AG09319 (cell line): ENCODE measurements at regions not wholly inside any gene's neighbourhood (a gene's known extent, or its start where the extent isn't known, plus 50 kb on each side); places are given as distances from the start of the nearest gene placed in this dataset.

Experiments
- DNase-seq: peaks from one replicate; pipeline ENCODE4 v3.0.0-alpha.2; 2010; ENCODE audit warnings: low read depth; ENCODE audit errors: extremely low read depth
- CTCF ChIP-seq: IDR thresholded peaks from 2 replicates; pipeline ENCODE4 v1.5.1; 2011; ENCODE audit warnings: low read depth, mild to moderate bottlenecking, inconsistent platforms, low read length, moderate library complexity

GRCh38 chr14:30180219-30180618 lies 252.6 kb upstream of the PRKD1 start:
- no peak for TF ChIP-seq CTCF
- no peak for DNase-seq

GRCh38 chr14:30185832-30186231 lies 258.2 kb upstream of the PRKD1 start:
- TF ChIP-seq CTCF: no peak; the same call in 1 of the 2 replicates
- DNase-seq: no peak

- no peak for DNase-seq
- TF ChIP-seq CTCF: no peak
Measured at GRCh38 chr14:30191639-30192279, 264.1 kb upstream of the PRKD1 start.

GRCh38 chr14:30193101-30193500 lies 265.5 kb upstream of the PRKD1 start:
- no peak for DNase-seq
- no peak for TF ChIP-seq CTCF

- peak; percentile 62 for DNase-seq
- no peak for TF ChIP-seq CTCF
Measured at GRCh38 chr14:30193845-30194501, 266.3 kb upstream of the PRKD1 start.

GRCh38 chr14:30194741-30195148 lies 267.1 kb upstream of the PRKD1 start:
- TF ChIP-seq CTCF: no peak
- DNase-seq: peak; percentile 64

GRCh38 chr14:30195941-30196340 lies 268.3 kb upstream of the PRKD1 start:
- no peak for TF ChIP-seq CTCF
- DNase-seq: no peak
